MV-4-11 (cell line): ENCODE measurements at regions not wholly inside any gene's neighbourhood (a gene's known extent, or its start where the extent isn't known, plus 50 kb on each side); places are given as distances from the start of the nearest gene placed in this dataset.
"Not testable (repeated sequence)": the region's sequence is repeated elsewhere in the genome, so short reads cannot be mapped to it uniquely, and the experiment has no call there.

Source experiments
- DNase-seq: peaks from one replicate; lab custom pipeline; 2025; lab: John Stamatoyannopoulos, UW

- DNase-seq: no peak
These were observed 134.3 kb upstream of the CRHR1 start for GRCh38 chr17:45649796-45650195.

- DNase-seq: no peak
These were observed 133.6 kb upstream of the CRHR1 start for GRCh38 chr17:45650561-45650960.

GRCh38 chr17:45651145-45651709, 132.9 kb upstream of the CRHR1 start:
- no peak for DNase-seq

- no peak for DNase-seq
These were observed 130.5 kb upstream of the CRHR1 start for GRCh38 chr17:45653616-45654015.

- DNase-seq: no peak
These were observed 127.5 kb upstream of the CRHR1 start for GRCh38 chr17:45656527-45657181.

GRCh38 chr17:45660474-45660873, 123.6 kb upstream of the CRHR1 start:
- DNase-seq: no peak

- no peak for DNase-seq
These were observed 121.7 kb upstream of the CRHR1 start for GRCh38 chr17:45662432-45662831.

GRCh38 chr17:45663772-45664171, 120.3 kb upstream of the CRHR1 start:
- DNase-seq: no peak

GRCh38 chr17:45664921-45665320, 119.2 kb upstream of the CRHR1 start:
- DNase-seq: no peak

GRCh38 chr17:45666046-45666600, 118.0 kb upstream of the CRHR1 start:
- DNase-seq: no peak

- DNase-seq: no peak
These were observed 117.5 kb upstream of the CRHR1 start for GRCh38 chr17:45666641-45667040.

GRCh38 chr17:45667591-45668171, 116.4 kb upstream of the CRHR1 start:
- DNase-seq: no peak

GRCh38 chr17:45668316-45668715, 115.8 kb upstream of the CRHR1 start:
- DNase-seq: no peak

GRCh38 chr17:45672301-45672700, 111.8 kb upstream of the CRHR1 start:
- no peak for DNase-seq

GRCh38 chr17:45672792-45673191, 111.3 kb upstream of the CRHR1 start:
- DNase-seq: no peak

- DNase-seq: not testable (repeated sequence)
These were observed 110.4 kb upstream of the CRHR1 start for GRCh38 chr17:45673759-45674158.

- peak; percentile 4 for DNase-seq
These were observed 109.1 kb upstream of the CRHR1 start for GRCh38 chr17:45675012-45675411.

GRCh38 chr17:45675892-45676291, 108.2 kb upstream of the CRHR1 start:
- DNase-seq: no peak

GRCh38 chr17:45676695-45677094, 107.4 kb upstream of the CRHR1 start:
- no peak for DNase-seq

- DNase-seq: no peak
These were observed 106.3 kb upstream of the CRHR1 start for GRCh38 chr17:45677770-45678169.

- DNase-seq: no peak
These were observed 104.7 kb upstream of the CRHR1 start for GRCh38 chr17:45679426-45679825.

GRCh38 chr17:45680360-45680759, 103.8 kb upstream of the CRHR1 start:
- no peak for DNase-seq

GRCh38 chr17:45681706-45682105, 102.4 kb upstream of the CRHR1 start:
- DNase-seq: no peak
